COLO668 (cell line): ENCODE measurements at regions not wholly inside any gene's neighbourhood (a gene's known extent, or its start where the extent isn't known, plus 50 kb on each side); places are given as distances from the start of the nearest gene placed in this dataset.

ENCODE experiments used
- DNase-seq: peaks from one replicate; lab custom pipeline; 2025; ENCODE audit not compliant: unreplicated experiment; lab: John Stamatoyannopoulos, UW

GRCh38 chr3:144200004-144200403 is 228.4 kb downstream of the DIPK2A start:
- no peak for DNase-seq

DNA sequence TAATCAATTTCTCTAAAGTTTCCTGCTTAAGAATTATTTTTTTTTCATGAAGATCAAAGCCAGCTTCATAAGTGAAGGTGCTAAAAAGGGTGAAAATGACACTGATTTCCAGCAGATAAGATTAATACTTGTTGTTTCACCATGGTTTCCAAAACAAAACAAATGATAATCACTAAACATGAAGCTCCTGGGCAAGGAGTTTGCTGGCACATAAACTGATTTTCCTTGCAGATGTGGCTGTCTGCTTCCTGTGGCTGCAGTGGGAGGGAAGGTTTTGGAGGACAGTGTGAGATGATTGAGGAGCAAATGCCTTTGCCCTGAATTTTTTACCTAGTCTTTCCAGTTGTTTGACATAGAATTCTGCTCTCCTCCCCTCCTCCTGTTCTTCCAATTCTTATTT is 228.8 kb downstream of the DIPK2A start:
- DNase-seq, result no peak

DNA sequence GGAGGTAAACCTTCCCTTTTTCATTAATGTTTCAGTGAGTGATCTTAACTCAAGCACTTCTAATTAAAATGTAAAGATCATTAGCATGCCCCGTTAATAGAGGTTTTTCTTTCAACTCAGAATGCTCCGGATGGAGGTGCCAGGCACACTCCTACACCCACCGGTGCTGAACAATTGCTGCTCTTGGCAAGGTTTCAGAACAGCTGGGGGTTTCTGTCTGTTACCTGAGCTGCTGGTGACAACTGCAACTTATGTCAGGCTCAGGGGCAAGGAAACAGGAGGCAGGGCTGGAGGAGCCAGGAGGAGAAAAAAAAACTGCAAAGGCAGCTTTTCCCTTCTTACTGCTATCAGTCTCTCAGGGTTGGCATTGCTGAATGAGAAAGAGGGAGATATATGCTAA is 250.1 kb downstream of the DIPK2A start:
- DNase-seq, result peak; percentile 7

DNA sequence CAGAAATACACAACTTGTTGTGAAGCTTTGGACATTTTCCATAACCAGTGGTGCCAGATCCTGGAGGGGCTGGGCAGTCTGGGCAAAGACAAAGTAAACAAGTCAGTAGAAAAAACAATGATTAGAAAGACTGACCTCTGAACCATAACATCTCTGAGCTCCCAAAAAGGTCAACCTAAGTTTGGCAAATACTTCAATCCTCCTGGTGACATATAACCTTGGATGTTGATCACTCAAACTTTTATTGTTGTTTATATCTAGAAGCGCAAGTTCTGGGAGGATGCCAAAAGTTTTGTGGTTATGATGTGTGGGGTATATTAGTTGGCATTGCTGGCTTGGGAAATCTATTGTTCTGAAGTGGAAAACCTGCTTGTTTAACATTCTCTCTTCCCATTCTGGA is 257.7 kb downstream of the DIPK2A start:
- no peak for DNase-seq

DNA sequence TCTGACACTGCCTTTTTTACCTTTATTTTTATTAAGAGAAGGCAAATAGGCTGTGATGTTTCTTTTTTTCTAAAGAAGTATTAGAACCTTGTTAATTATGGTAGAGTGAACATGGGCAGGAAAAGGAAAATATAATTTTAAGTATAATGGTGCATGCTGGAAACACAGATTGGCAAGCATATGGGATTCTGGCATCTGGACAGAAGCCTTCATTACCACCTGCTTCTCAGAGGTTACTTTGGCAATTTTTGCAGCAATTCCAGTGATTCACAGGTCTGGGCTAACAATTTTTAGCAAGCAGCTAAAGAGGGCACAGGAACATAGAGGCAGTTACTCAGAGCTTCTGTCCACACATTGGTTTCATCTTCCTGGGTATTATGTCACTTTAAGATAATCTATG is 258.3 kb downstream of the DIPK2A start:
- no peak for DNase-seq

- no peak for DNase-seq
Observed at GRCh38 chr3:144235489-144235888, 263.9 kb downstream of the DIPK2A start.

DNA sequence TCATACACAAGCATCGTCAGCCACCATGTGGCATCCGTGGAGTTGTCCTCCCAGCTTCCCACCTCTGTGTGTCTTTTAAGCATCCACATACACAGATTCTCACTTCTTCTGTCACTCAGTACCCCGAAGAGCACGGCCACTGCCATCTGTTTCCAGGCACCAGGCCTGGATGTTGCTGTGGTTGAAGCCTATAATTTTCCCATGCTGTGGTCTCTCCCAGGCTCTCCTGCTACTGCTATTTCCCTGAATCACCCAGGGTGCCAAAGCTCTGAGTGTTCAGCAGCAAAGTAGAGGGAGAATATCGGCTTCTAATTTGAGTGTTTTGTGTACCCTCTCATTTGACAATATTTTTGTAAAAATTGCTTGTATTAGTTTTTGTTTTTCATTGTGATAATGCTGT is 265.7 kb downstream of the DIPK2A start:
- DNase-seq, result no peak

DNA sequence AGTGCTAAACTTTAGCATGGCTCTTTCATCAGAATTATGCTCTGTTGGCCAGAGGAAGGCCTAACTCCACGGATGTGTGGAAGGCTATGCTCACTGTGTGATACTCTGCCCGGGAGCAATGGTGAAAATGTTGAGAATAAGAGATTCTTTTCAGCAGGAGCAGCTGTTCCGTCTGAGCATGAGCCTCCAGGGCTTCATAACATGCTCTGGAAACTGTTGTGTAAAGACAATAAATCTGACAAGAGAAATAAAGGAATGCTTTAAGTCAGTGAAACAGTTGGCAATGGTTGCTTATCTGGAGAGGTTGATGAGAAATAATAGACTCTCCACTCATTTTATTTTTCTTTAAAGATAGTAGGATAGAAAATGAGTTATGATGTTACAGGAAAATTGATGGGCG is 269.8 kb downstream of the DIPK2A start:
- no peak for DNase-seq

DNA sequence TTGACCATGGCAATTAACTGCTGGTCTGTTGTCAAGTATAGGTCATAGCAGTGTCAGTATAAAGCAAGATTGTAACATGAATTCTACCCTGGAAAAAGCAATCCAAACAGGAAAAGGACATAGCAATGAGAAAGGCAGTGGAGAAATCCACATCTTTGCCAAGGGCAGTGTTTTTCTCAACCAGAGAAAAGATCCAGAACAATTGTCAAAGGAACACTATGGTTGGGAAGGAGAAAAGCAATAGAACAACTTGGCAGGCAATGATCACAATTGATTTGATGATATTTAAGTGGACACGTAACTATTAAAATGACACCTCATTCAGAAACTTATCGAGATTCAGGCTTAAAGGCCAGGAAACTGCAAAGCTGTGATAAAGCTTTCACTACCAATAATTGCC is 271.1 kb downstream of the DIPK2A start:
- no peak for DNase-seq

DNA sequence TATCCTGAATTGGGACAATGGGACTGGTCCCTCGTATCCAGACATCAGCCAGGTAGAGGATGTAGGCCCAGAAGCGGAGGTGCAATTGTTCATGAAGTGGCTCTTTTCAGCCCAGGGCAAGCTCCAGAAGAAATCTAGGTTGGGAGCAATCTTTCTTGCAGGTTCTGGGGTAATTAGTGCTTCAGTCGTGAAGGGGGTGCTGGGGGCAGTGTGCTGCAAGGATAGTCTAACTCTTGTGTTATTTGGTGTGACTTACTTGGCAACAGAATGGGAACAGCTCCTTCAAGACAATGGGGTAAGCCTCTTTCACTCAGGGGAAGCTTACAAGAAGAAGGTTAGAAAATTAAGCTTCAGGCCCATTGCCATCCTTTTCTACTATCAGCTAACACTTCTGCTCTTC is 273.0 kb downstream of the DIPK2A start:
- no peak for DNase-seq

DNA sequence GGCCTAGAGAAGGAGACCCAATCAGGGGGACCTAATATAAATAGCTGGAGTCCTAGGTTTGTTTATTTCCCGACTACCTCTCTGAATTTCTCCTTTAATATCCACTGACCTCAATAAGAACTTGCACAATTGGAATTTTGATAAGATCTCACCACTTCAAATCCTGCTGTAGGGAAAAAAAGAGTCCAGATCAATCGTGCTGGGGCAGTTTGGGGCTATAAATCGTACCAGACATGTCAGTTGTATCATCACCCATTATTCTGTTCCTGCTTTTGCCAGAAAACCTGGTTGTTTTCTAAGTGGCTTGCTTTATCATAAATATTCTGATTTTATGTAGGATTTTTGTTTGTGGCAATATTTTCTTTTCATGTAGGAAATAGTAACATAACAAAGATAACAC is 281.3 kb downstream of the DIPK2A start:
- DNase-seq, result no peak

DNA sequence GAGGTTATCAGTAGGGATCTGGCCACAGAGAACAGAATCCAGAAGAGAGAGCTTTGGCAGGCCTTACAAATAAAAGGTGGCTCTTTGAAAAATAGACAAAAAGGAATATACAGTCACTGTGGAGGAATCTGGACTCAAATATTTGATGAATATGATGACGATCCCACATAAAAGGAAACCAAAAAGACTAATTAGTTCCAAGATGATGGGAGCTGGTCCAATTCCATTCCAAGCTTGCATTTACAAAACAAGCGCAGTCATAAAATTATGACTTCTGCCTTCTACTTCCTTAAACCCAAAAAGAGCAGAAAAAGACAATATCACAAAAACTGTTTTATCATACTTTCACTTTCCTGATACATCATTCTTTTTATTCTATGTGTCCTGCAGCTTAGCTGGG is 285.8 kb downstream of the DIPK2A start:
- no peak for DNase-seq

DNA sequence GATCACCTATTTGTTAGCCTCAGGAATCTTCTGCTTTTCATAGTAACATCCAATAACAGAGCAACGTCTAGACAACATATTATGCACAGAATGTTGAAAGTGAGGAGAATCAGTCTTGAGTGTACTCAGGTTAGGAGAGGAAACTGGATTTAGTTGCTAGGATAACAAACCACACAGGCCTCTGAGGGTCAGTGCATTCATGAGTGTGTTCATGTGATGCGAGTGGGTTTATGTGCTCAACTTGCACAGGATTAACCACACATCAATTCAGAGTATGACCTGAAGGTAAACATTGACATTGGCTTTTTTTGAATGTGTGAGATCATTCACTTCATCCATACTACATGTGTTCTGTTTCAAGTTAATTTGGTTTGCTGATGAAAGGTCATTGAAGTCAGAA is 287.6 kb downstream of the DIPK2A start:
- peak; percentile 71 for DNase-seq

GRCh38 chr3:144263706-144264105 is 292.1 kb downstream of the DIPK2A start:
- DNase-seq, result no peak

DNA sequence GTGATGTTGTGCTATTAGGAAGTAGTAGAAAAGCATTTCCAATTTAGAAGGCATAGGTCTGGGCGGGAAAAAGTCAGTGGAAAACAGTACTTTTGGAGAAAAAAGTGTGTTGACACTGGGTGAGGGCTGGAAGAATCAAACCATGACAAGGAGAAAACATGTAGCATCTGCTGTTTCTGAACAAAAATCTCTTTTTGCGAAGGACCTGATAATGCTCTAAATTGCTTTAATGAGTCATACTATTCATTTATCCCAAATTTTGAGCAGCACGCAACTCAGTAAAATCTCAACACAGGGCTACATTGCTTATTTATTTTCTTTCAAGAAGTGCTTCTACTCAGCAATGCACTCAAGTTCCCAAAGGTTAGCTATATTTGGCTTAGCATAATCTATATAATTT is 292.7 kb downstream of the DIPK2A start:
- no peak for DNase-seq

DNA sequence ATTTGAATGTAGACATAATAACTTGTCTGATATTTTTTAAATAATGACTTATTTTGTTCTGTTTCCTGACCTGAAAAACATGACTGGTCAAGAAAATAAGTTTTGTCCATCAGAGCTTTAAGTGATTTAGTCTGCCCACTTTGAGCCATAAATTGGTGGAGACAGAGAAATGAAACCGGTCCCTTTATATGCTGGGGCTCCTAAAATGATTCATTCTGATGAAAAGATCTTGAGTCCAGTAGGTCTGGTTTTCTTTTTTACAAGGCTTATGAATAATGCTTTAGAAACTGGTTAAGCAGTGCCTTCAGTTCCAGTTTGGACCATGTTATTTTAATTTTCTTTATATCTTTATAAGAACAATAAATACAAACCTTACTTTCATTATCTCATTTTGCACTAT is 293.2 kb downstream of the DIPK2A start:
- DNase-seq, result no peak

DNA sequence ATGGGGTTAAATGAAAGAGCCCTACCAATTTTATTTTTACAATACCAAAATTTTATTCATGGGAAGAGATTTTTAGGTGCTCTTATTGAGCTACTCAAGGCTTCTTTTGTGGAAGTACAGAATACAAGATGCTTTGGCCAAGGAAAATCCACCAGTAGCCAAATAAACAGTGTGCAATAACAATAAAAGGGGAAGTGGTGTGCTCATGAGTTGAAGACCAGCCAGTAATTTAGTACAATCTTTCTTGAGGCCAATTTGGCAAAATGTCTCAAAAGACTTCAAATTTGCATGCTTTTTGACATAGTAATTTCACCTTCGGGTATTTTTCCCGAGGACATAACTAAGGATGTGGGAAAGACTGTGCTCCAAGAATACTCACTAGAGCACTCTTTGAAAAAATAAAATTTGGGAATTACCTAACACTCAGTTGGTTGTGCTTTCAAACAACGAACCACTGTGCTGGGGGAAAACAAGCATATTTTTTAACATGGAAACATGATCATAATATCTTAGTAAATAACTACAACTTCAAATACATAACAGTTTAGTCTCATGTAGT is 294.0 kb downstream of the DIPK2A start:
- no peak for DNase-seq

DNA sequence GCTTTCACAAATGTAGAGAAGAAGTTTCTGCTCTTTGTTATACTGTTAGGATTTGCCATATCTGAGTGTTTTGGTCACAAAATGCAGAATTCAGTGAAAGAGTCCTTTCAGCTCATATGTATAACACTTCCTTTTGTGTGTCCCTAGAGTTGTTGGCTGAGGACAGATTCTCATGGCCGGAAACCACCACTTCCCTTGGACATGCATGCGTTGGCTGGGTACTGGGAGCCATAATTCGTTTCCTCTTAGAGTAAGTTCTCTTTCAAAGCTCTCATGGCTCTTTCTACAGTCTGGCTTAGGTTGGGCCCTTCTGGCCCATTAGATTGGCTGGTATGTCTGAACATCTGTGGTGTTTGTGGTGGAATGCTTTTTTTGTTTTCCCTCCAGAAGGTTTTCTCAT is 298.5 kb downstream of the DIPK2A start:
- DNase-seq, result no peak

- DNase-seq, result peak; percentile 58
Observed at GRCh38 chr3:144272680-144273079, 301.1 kb downstream of the DIPK2A start.

GRCh38 chr3:144273601-144274000 is 302.0 kb downstream of the DIPK2A start:
- no peak for DNase-seq

GRCh38 chr3:144275005-144275404 is 303.4 kb downstream of the DIPK2A start:
- no peak for DNase-seq

DNA sequence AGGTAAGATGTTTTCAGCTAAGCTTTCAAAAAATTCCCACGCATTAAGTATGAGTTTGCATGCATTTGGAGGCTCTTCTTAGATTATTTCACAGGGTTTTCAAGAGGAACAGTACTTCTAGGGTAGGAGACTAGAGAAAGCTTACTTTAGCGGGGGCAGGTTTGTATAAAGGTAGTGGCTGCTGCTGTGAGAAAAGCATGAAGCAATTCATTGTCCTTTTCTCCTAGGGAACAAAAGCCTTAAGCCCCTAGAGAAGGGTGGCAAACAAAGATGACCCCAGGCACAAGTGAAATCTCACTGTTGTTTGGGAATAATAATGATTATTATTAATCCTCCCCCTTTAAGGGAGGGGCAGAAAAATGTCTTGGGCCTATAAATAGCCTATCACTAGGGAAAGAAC is 310.7 kb downstream of the DIPK2A start:
- DNase-seq, result no peak

DNA sequence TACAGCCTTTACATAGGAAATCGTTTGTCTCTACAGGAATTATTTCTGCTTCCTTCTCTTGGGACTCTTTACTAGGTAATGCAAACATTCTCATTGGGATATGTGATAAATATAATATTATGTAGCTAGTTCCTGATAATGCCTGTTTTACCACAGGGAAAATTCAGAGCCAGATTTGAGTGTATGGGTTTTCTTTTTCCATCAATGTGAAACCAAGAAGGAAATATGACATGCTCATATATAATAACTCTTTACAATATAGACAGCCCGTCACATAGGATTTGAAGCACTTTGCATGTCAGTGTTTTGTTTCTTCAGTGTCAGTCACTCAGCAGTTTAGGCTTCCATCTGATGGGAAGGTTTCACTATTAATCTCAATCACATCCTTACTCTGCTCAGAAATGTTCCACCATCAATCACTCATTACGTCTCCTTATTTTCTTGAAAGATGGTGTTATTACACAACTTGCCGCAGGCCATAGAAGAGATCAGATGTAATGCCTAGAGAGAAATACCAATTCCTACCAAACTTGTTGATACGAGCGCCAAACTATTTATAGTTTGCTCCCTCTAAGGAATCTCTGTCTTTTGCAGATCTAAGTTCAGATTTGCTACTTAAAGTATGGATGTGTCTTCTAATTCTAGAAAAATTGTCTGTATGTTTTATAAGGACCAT is 314.8 kb downstream of the DIPK2A start:
- DNase-seq, result no peak
